Fibroblast of peridontal ligament (primary cell): ENCODE measurements at regions not wholly inside any gene's neighbourhood (a gene's known extent, or its start where the extent isn't known, plus 50 kb on each side); places are given as distances from the start of the nearest gene placed in this dataset.

ENCODE experiments used
- DNase-seq: peaks from one replicate; pipeline ENCODE4 v3.0.0-alpha.2; 2010; ENCODE audit errors: extremely low read depth

- DNase-seq = no peak
These were observed 338.3 kb upstream of the ATP11B start for GRCh38 chr3:182455011-182455410.

GRCh38 chr3:182460303-182460702 is 333.0 kb upstream of the ATP11B start:
- no peak for DNase-seq

- no peak for DNase-seq
These were observed 331.2 kb upstream of the ATP11B start for GRCh38 chr3:182462152-182462551.

- DNase-seq = no peak
These were observed 328.7 kb upstream of the ATP11B start for GRCh38 chr3:182464513-182465145.

- DNase-seq = no peak
These were observed 327.8 kb upstream of the ATP11B start for GRCh38 chr3:182465301-182466185.

- DNase-seq = no peak
These were observed 324.2 kb upstream of the ATP11B start for GRCh38 chr3:182469086-182469485.

GRCh38 chr3:182470187-182470586 is 323.1 kb upstream of the ATP11B start:
- DNase-seq = no peak

- no peak for DNase-seq
These were observed 320.1 kb upstream of the ATP11B start for GRCh38 chr3:182473191-182473710.

- DNase-seq = no peak
These were observed 314.9 kb upstream of the ATP11B start for GRCh38 chr3:182478369-182478768.

GRCh38 chr3:182479419-182480336 is 313.6 kb upstream of the ATP11B start:
- no peak for DNase-seq

- no peak for DNase-seq
These were observed 310.6 kb upstream of the ATP11B start for GRCh38 chr3:182482705-182483104.

- DNase-seq = no peak
These were observed 308.6 kb upstream of the ATP11B start for GRCh38 chr3:182484682-182485081.

- no peak for DNase-seq
These were observed 308.0 kb upstream of the ATP11B start for GRCh38 chr3:182485301-182485700.

- no peak for DNase-seq
These were observed 306.8 kb upstream of the ATP11B start for GRCh38 chr3:182486463-182486862.

- no peak for DNase-seq
These were observed 306.2 kb upstream of the ATP11B start for GRCh38 chr3:182487143-182487542.

- no peak for DNase-seq
These were observed 305.7 kb upstream of the ATP11B start for GRCh38 chr3:182487611-182488010.

- DNase-seq = no peak
These were observed 302.5 kb upstream of the ATP11B start for GRCh38 chr3:182490596-182491491.

- no peak for DNase-seq
These were observed 301.7 kb upstream of the ATP11B start for GRCh38 chr3:182491577-182491976.

- DNase-seq = no peak
These were observed 300.8 kb upstream of the ATP11B start for GRCh38 chr3:182492536-182492935.

GRCh38 chr3:182500289-182500688 is 293.0 kb upstream of the ATP11B start:
- DNase-seq = no peak

- DNase-seq = no peak
These were observed 291.4 kb upstream of the ATP11B start for GRCh38 chr3:182501856-182502255.
